VCaP (cell line): ENCODE measurements at regions not wholly inside any gene's neighbourhood (a gene's known extent, or its start where the extent isn't known, plus 50 kb on each side); places are given as distances from the start of the nearest gene placed in this dataset.

Experiments used
- H3K27ac ChIP-seq: fragments of 450-650 bp; 2 replicates; pipeline ENCODE4 v1.5.1; 2017
- CTCF ChIP-seq: fragments of 450-650 bp; conservative IDR thresholded peaks from 2 replicates; pipeline ENCODE4 v1.5.1; 2017; ENCODE audit warnings: mild to moderate bottlenecking, moderate library complexity

GRCh38 chr19:27896091-27896490, 1316.9 kb downstream of the UQCRFS1 start:
- no peak for TF ChIP-seq CTCF

GRCh38 chr19:27894906-27895754, 1317.8 kb downstream of the UQCRFS1 start:
- no peak for TF ChIP-seq CTCF
- no peak overlapping the region for H3K27ac ChIP-seq

More at GRCh38 chr19:27896091-27896490, 1316.9 kb downstream of the UQCRFS1 start:
- H3K27ac ChIP-seq, result no peak overlapping the region

GRCh38 chr19:27892500-27892899, 1320.5 kb downstream of the UQCRFS1 start:
- no peak overlapping the region for H3K27ac ChIP-seq
- TF ChIP-seq CTCF, result no peak

- no peak for TF ChIP-seq CTCF
- H3K27ac ChIP-seq, result no peak overlapping the region
These were observed 1321.5 kb downstream of the UQCRFS1 start for GRCh38 chr19:27891411-27891810.

- no peak for TF ChIP-seq CTCF
- no peak overlapping the region for H3K27ac ChIP-seq
These were observed 1322.3 kb downstream of the UQCRFS1 start for GRCh38 chr19:27890696-27891095.

GRCh38 chr19:27890206-27890605, 1322.7 kb downstream of the UQCRFS1 start:
- TF ChIP-seq CTCF, result no peak
- no peak overlapping the region for H3K27ac ChIP-seq

- H3K27ac ChIP-seq, result no peak overlapping the region
- TF ChIP-seq CTCF, result no peak
These were observed 1323.8 kb downstream of the UQCRFS1 start for GRCh38 chr19:27889156-27889555.
